GM13976 (cell line): ENCODE measurements at regions not wholly inside any gene's neighbourhood (a gene's known extent, or its start where the extent isn't known, plus 50 kb on each side); places are given as distances from the start of the nearest gene placed in this dataset.

Experiments
- DNase-seq: peaks from one replicate; pipeline ENCODE4 v3.0.0; 2012; ENCODE audit warnings: low spot score
- in situ Hi-C: fragments of 300-500 bp; cut with MboI; formaldehyde crosslinking; loops from one replicate; pipeline ENCODE4 v1.12.0; 2022; ENCODE audit warnings: low sequenced_read_pairs, mixed read lengths, inconsistent platforms; ENCODE audit not compliant: unreplicated experiment
- TF ChIP-seq, protein P1 (sequence below): IDR thresholded peaks from 2 replicates; pipeline ENCODE4 v1.5.1; 2012; ENCODE audit warnings: borderline replicate concordance, mild to moderate bottlenecking; ENCODE audit not compliant: insufficient read depth; ENCODE audit errors: extremely low read depth, missing control alignments, control extremely low read depth

GRCh38 chr2:236400046-236400574 lies 135.9 kb upstream of the ASB18 start:
- TF ChIP-seq, protein P1, sequence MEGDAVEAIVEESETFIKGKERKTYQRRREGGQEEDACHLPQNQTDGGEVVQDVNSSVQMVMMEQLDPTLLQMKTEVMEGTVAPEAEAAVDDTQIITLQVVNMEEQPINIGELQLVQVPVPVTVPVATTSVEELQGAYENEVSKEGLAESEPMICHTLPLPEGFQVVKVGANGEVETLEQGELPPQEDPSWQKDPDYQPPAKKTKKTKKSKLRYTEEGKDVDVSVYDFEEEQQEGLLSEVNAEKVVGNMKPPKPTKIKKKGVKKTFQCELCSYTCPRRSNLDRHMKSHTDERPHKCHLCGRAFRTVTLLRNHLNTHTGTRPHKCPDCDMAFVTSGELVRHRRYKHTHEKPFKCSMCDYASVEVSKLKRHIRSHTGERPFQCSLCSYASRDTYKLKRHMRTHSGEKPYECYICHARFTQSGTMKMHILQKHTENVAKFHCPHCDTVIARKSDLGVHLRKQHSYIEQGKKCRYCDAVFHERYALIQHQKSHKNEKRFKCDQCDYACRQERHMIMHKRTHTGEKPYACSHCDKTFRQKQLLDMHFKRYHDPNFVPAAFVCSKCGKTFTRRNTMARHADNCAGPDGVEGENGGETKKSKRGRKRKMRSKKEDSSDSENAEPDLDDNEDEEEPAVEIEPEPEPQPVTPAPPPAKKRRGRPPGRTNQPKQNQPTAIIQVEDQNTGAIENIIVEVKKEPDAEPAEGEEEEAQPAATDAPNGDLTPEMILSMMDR = no peak
- in situ Hi-C loops = no loop called here

GRCh38 chr2:236400594-236401360 lies 136.6 kb upstream of the ASB18 start:
- TF ChIP-seq, protein P1 = no peak
- in situ Hi-C loops = no loop called here
- DNase-seq = no peak

More at GRCh38 chr2:236400046-236400574, 135.9 kb upstream of the ASB18 start:
- DNase-seq = no peak

DNA sequence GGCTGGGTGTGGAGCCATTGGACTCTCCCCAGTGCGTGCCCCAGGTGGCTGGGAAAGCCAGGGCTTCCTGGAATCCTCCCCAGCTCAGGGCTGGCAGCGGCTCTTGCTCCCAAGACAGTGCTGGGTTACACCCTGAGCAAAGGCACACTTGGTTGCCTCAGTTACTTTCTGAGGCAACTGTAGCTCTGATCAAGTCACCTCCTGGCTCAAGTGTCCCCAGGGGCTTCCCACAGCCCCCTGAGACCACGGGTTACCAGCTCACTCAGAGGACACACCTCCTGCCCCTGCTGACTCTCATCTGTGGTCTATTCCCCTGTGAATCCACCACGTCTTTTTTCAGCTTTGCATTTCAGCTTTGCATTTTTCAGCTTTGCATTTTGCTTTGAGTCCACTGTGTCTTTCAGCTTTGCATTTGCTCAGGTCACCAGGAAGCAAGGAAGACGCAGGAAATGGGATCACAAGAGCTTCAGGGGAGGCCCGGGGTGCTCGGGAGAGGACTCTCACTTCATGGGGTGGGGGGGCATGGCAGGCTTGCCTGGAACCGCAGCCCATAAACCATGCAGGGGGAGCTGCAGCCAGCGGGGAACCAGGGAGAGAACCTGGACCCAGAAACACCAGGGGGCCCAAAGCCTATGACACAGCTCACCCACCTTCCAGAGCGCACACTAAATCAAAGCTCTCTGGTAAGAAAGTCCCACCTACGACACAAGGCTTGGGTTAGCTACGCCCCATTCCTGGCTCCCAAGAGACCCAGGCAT lies 138.0 kb upstream of the ASB18 start:
- DNase-seq = no peak
- TF ChIP-seq, protein P1 = no peak
- in situ Hi-C loops = no loop called here

GRCh38 chr2:236403125-236403524 lies 138.9 kb upstream of the ASB18 start:
- TF ChIP-seq, protein P1 = no peak
- no peak for DNase-seq
- in situ Hi-C loops = no loop called here

GRCh38 chr2:236403811-236404210 lies 139.6 kb upstream of the ASB18 start:
- no peak for DNase-seq
- TF ChIP-seq, protein P1 = no peak
- in situ Hi-C loops = no loop called here

- no peak for DNase-seq
- TF ChIP-seq, protein P1 = no peak
- in situ Hi-C loops = no loop called here
Observed at GRCh38 chr2:236404346-236404745, 140.1 kb upstream of the ASB18 start.
